Midbrain (tissue), 1 donor: ENCODE measurements at regions not wholly inside any gene's neighbourhood (a gene's known extent, or its start where the extent isn't known, plus 50 kb on each side); places are given as distances from the start of the nearest gene placed in this dataset.
"Not testable (repeated sequence)": the region's sequence is repeated elsewhere in the genome, so short reads cannot be mapped to it uniquely, and the experiment has no call there.

ENCODE experiments used
- DNase-seq: peaks from one replicate; lab custom pipeline; 2025; lab: John Stamatoyannopoulos, UW

DNA sequence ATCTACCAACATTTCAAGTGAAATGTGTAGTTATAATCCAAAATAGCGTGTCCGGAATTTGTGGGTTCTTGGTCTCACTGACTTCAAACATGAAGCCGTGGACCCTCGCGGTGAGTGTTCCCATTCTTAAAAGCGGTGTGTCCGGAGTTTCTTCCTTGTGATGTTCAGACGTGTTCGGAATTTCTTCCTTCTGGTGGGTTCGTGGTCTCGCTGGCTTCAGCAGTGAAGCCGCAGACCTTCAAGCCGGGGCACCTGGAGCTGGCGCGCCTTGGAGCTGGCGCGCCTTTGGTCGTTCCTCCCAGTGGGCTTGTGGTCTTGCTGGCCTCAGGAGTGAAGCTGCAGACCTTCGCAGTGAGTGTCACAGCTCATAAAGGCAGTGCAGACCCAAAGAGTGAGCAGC, 291.5 kb upstream of the EYS start:
- no peak for DNase-seq

DNA sequence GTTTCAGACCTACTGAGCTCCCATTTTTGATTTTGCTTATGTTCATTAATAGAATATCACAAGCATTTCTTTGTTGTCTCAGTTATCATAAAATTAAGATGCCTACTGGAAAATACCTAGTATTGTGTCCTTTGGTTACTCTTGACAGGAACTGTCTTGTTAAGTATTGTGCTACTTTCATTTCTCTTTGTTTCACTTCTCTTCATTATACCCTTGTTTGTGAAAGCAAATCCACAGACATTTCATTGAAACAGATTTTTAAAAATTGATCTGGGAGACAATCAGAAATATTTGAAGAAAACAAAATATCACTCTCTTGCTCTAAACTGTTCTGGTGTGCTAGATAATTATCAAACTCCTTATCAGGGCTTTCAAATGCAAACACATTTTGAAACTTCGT, 290.5 kb upstream of the EYS start:
- no peak for DNase-seq

DNA sequence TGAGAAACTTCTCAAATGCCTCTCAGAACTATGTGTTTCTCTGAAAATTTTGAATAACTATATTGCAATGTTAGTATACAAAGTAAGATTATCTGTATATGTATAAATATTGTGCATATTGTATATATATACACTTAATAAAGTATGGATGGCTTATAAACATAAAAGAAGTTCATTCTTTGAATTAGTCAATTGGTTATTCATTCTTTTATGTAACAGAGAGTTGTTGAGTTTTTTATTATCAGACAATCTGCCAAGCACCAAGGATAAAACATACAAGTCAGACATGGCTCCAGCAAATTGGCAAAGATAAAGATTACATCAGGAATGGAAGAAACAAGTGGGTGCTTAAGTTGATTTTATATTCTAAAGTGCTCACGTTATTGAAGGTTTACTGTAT, 289.1 kb upstream of the EYS start:
- no peak for DNase-seq

DNA sequence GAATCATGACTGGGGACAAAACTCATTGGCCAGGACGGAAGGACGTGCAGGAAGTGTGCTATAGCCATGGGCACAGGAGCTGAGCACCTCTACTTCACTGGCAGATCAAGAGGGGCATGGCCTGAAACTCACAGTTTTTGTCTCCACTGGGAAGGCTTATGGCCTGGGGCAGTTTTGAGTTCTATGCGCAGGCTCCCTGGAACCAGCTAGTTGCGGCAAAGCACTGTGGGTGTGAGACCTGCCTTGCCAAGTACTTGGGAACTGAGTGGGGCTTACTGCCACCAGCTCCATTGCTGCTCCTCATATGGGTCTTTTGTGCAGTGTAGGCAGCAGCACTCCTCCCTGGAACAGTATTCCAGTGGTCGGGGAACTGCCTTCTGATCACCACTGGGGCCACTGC, 282.6 kb upstream of the EYS start:
- no peak for DNase-seq

- DNase-seq: no peak
Measured at GRCh38 chr6:65988006-65988405, 281.0 kb upstream of the EYS start.

DNA sequence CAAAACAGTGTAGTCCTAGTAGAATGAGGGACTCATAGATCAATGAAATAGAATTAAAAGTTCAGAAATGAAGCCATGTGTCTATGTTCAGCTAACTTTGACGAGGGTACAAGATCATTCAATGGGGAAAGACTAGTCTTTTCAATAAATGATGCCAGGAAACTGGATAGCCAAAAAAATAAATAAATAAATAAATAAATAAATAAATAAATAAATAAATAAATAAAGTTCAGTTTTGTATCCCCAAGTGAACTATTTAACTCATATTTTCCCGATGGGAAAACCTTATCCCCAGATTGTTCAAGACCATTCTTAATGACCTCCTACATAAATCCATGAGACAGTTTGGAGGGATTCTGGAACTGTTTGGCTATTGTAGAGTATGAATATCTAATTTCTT, 277.1 kb upstream of the EYS start:
- DNase-seq: no peak

GRCh38 chr6:65979120-65979519, 272.1 kb upstream of the EYS start:
- DNase-seq: no peak

DNA sequence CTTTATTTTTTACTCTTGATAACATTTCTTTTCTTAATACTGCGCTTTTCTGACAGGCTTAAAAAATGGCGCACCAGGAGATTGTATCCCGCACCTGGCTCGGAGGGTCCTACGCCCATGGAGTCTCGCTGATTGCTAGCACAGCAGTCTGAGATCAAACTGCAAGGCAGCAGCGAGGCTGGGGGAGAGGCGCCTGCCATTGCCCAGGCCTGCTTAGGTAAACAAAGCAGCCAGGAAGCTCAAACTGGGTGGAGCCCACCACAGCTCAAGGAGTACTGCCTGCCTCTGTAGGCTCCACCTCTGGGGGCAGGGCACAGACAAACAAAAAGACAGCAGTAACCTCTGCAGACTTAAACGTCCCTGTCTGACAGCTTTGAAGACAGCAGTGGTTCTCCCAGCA, 264.2 kb upstream of the EYS start:
- not testable (repeated sequence) for DNase-seq

- no peak for DNase-seq
Measured at GRCh38 chr6:65964261-65964660, 257.2 kb upstream of the EYS start.

GRCh38 chr6:65955034-65955433, 248.0 kb upstream of the EYS start:
- DNase-seq: no peak

GRCh38 chr6:65948062-65948461, 241.0 kb upstream of the EYS start:
- DNase-seq: no peak

- no peak for DNase-seq
Measured at GRCh38 chr6:65943548-65943947, 236.5 kb upstream of the EYS start.

DNA sequence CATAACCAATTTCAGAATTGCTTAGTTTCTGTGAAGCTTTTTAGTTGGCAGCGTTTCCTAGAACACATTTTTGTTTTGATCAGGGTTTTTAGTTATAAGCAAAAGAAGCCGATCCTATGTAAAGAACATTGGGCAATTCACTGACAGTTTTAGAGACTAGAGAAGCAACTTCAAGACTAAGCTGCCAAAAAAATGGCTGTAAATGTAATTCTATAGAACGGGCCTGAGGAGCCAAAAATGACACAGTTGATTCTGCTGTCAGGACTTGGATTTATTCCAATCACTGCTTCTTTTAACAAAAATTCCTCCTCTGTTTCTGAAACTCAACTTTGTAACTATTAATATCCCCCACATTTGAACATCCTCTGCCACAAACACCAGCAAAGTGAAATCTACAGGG, 236.0 kb upstream of the EYS start:
- no peak for DNase-seq

DNA sequence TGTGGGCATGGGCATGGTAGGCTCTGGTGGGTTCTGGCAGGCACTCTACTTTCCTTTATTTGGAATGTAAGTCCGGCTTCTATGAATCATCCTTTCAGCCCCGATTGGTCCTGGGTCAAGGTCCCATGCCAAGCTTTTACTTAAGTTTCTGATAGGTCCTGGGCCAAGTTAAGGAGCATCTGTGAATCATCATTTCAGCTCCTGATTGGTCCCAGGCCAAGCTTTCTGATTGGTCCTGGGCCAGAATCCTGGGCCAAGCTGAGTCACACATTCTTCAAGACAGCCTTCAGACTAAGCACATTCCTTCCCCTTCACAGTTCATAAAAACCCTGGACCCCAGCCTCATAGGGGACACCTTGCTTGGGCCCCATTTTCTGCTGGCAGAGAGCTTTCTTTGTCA, 231.0 kb upstream of the EYS start:
- DNase-seq: no peak

- no peak for DNase-seq
Measured at GRCh38 chr6:65935412-65935811, 228.4 kb upstream of the EYS start.

DNA sequence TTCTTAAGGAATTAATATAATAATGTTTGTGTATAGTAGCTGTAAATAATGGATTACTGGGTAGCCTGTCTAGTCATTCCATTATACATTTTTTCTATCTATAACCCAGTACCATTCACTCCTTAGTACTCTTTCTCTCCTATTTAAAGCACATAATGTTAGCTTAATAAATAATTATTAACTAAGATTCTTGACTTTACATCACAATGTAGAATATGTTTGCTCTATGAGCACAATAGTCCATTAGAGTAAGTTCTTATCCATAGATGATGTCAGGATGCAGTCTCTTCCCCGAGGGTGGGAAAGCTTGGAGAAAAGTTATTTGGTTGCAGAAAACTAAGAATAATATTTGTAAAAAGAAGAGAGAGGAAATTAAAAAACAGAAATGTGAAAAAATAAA, 226.4 kb upstream of the EYS start:
- DNase-seq: no peak

- DNase-seq: no peak
Measured at GRCh38 chr6:65927141-65927540, 220.1 kb upstream of the EYS start.

GRCh38 chr6:65924411-65924810, 217.4 kb upstream of the EYS start:
- DNase-seq: no peak

GRCh38 chr6:65922049-65922448, 215.0 kb upstream of the EYS start:
- no peak for DNase-seq

DNA sequence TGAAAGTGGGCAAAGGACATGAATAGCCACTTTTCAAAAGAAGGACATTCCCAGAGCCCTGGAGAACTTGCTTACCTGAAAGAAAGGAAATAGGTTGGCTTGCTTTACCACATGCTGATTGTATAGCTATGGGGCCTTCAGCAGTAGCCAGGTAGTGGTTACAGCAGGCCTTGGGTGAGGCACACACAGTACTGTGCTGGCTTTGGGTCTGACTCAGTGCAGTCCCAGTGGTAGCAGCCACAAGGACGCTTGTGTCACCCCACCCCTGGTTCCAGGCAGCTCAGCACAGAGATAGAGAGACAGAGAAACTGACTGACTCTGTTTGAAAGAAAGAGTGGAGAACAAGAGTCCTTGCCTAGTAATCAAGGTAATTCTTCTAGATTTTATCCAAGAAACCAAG, 201.0 kb upstream of the EYS start:
- DNase-seq: no peak

DNA sequence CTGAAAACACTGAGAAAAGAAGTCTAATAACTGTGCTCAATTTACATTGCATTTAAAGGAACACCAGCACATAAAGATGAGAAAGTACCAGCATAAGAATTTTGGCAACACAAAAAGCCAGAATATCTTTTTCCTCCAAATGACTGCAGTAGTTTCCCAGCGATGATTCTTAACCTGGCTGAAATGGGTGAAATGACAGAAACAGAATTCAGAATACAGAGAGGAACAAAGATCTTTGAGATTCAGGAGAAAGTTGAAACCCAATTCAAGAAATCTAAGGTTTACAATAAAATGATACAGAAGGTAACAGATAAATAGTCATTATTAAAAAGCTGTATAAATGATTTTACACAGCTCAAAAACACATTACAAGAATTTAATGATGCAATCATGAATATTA, 197.0 kb upstream of the EYS start:
- DNase-seq: no peak

DNA sequence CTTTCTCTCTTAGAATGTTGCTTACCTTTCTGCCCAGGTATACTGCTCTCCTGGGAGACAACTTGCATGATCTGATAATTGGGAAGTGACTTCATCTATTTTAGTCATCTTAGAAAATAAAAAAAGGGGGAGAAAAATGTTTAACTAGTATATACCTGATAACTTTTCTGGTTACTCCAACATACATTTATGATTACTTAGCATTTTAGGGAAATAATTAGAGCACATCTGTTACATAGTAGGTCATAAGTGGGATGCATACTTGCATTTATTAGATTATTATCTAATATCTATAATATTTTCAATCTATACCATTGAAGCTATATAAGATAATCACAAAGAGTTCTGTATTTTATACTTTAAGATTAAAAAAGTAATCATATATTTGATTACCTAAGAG, 193.9 kb upstream of the EYS start:
- DNase-seq: no peak

DNA sequence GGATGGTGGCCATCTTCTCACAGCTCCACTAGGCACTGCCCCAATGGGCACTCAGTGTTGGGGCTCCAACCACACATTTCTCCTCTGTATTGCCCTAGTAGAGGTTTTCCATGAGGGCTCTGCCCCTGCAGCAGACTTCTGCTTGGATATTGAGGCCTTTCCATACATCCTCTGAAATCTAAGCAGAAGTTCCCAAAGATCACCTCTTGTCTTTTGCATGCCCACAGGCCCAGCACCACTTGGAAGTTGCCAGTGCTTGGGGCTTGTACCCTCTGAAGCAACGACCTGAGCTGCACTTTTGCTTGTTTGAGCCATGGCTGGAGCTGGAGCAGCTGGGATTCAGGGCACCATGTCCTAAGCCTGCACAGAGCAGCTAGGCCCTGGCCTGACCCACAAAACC, 189.1 kb upstream of the EYS start:
- no peak for DNase-seq

- no peak for DNase-seq
Measured at GRCh38 chr6:65876668-65877067, 169.6 kb upstream of the EYS start.

DNA sequence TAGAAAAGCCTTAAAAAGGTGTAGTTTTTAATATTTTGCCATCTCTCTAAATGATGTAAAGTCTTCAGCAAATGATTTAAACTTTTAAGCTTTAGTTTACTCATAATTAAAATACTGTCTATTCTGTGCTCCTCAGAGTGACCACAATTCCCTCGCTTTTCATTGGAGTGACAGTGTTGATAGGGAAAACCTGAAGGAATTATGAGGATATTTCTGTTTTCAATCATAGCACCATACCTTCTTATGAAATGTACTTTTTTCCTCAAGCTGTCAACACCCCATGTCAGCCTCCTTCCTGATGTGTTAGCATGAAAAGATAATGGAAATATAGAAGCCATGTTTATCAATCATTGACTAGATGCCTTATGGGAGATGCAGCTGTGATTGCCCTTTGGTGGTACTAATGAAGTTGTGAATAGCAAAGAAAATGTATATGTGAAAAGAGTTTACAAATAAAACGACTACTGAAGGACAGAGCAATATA, 145.4 kb upstream of the EYS start:
- no peak for DNase-seq
